PC-3 (cell line): ENCODE measurements at regions not wholly inside any gene's neighbourhood (a gene's known extent, or its start where the extent isn't known, plus 50 kb on each side); places are given as distances from the start of the nearest gene placed in this dataset.

ENCODE experiments used
- ATAC-seq: fragments of 200-7000 bp; cut with Tn5 transposase; 2 replicates; pipeline ENCODE4 v1.9.1; 2020; ENCODE audit warnings: mild to moderate bottlenecking, moderate library complexity
- BruUV-seq: library from RNA; stranded (reverse); fragments of 400-500 nt; replicated peaks from 2 replicates; lab custom pipeline; 2021; lab: Mats Ljungman, UMichigan
- CTCF ChIA-PET: fragments of 300-600 bp; sonication (Branson Sonifier 250); formaldehyde crosslinking; loops from one replicate; lab custom pipeline; 2022; ENCODE audit warnings: antibody characterized with exemption; lab: Charles Lee
- POLR2A ChIA-PET: fragments of 300-600 bp; sonication (Branson Sonifier 250); formaldehyde crosslinking; loops from one replicate; lab custom pipeline; 2022; ENCODE audit warnings: antibody characterized with exemption; ENCODE audit not compliant: unreplicated experiment; lab: Charles Lee
- DNase-seq: peaks from one replicate; pipeline ENCODE4 v3.0.0-alpha.2; 2015
- H2AFZ ChIP-seq: fragments of 300-600 bp; sonication (generic); 2 replicates; pipeline ENCODE4 v1.6.0; 2016; ENCODE audit warnings: antibody characterized with exemption, low read length
- H3F3A ChIP-seq: fragments of 300-600 bp; sonication (generic); one replicate; pipeline ENCODE4 v1.6.0; 2017; ENCODE audit warnings: antibody characterized with exemption, low read length, control low read depth, mild to moderate bottlenecking; ENCODE audit not compliant: unreplicated experiment
- H3K27ac ChIP-seq: fragments of 300-600 bp; sonication (generic); 2 replicates; pipeline ENCODE4 v1.5.1; 2016; ENCODE audit warnings: mild to moderate bottlenecking, low read length
- H3K27me3 ChIP-seq: fragments of 300-600 bp; sonication (generic); 2 replicates; pipeline ENCODE4 v1.6.1; 2016; ENCODE audit warnings: low read length, mixed read lengths
- H3K36me3 ChIP-seq: fragments of 300-600 bp; sonication (generic); 2 replicates; pipeline ENCODE4 v1.6.1; 2016; ENCODE audit warnings: low read depth, mixed run types, low read length, mixed read lengths
- H3K4me1 ChIP-seq: fragments of 300-600 bp; sonication (generic); 2 replicates; pipeline ENCODE4 v1.5.1; 2016; ENCODE audit warnings: low read length; ENCODE audit not compliant: insufficient read depth
- H3K4me2 ChIP-seq: fragments of 300-600 bp; sonication (generic); 2 replicates; pipeline ENCODE4 v1.6.0; 2016; ENCODE audit warnings: low read length
- H3K4me3 ChIP-seq: fragments of 300-600 bp; sonication (generic); 2 replicates; pipeline ENCODE4 v1.5.1; 2016; ENCODE audit warnings: mild to moderate bottlenecking, low read length, mixed read lengths
- H3K79me2 ChIP-seq: fragments of 300-600 bp; sonication (generic); 2 replicates; pipeline ENCODE4 v1.6.1; 2017; ENCODE audit warnings: low read length, mixed read lengths
- H3K9ac ChIP-seq: fragments of 300-600 bp; sonication (generic); 2 replicates; pipeline ENCODE4 v1.6.0; 2016; ENCODE audit warnings: mild to moderate bottlenecking, low read length
- H3K9me2 ChIP-seq: fragments of 300-600 bp; sonication (generic); replicated peaks from 2 replicates; pipeline ENCODE4 v1.6.1; 2016; ENCODE audit warnings: mixed run types, low read length, mixed read lengths
- H3K9me3 ChIP-seq: fragments of 300-600 bp; sonication (generic); 2 replicates; pipeline ENCODE4 v1.6.1; 2016; ENCODE audit warnings: low read length, mixed read lengths
- H4K20me1 ChIP-seq: fragments of 300-600 bp; sonication (generic); 2 replicates; pipeline ENCODE4 v1.6.1; 2016; ENCODE audit warnings: low read length, mixed read lengths
- CTCF ChIP-seq: fragments of 300-600 bp; sonication (generic); conservative IDR thresholded peaks from 2 replicates; pipeline ENCODE4 v1.5.1; 2017; ENCODE audit warnings: antibody characterized with exemption, low read depth, mild to moderate bottlenecking, low read length
- EZH2 ChIP-seq: fragments of 300-600 bp; sonication (generic); IDR thresholded peaks from one replicate; pipeline ENCODE4 v1.6.1; 2017; ENCODE audit warnings: antibody characterized with exemption, mild to moderate bottlenecking, low read length; ENCODE audit not compliant: unreplicated experiment
- EZH2phosphoT487 ChIP-seq: fragments of 300-600 bp; sonication (generic); IDR thresholded peaks from 2 replicates; pipeline ENCODE4 v1.6.1; 2018; ENCODE audit warnings: mild to moderate bottlenecking, antibody characterized with exemption, low read length, borderline replicate concordance
- intact Hi-C: fragments of 100-400 bp; cut with micrococcal nuclease; formaldehyde crosslinking; loops from 2 replicates; pipeline ENCODE4 v1.9.0; 2023

- no TSS peak for BruUV-seq
- H4K20me1 ChIP-seq = no peaks in the 10 kb centered on the region
- ChIA-PET POLR2A (no interaction called here), CTCF (no interaction called here)
- H3K36me3 ChIP-seq = no peaks in the 10 kb centered on the region
- H3K27me3 ChIP-seq = peaks cover 78% of the 10 kb centered on the region
- no peak overlapping the region for H2AFZ ChIP-seq
- no peaks in the 10 kb centered on the region for H3K4me1 ChIP-seq
- intact Hi-C loops = no loop called here
- H3K9me2 ChIP-seq = no peaks in the 10 kb centered on the region
- H3F3A ChIP-seq = no peaks in the 10 kb centered on the region
- no peaks in the 10 kb centered on the region for H3K79me2 ChIP-seq
- TF ChIP-seq EZH2phosphoT487 = no peak
- TF ChIP-seq EZH2 = no peak
- no peak for TF ChIP-seq CTCF
- no peak overlapping the region for H3K27ac ChIP-seq
- H3K4me3 ChIP-seq = no peak overlapping the region
- DNase-seq = no peak
- no peak overlapping the region for H3K4me2 ChIP-seq
- ATAC-seq = no peak
- no peaks in the 10 kb centered on the region for H3K9me3 ChIP-seq
- no peak overlapping the region for H3K9ac ChIP-seq
Observed at GRCh38 chr1:170866646-170867045, 68.7 kb upstream of the MROH9 start.

GRCh38 chr1:170871868-170872267 lies 63.5 kb upstream of the MROH9 start:
- no peak overlapping the region for H3K27ac ChIP-seq
- no peak for ATAC-seq

More at GRCh38 chr1:170871868-170872267, 63.5 kb upstream of the MROH9 start:
- no TSS peak for BruUV-seq
- H3K4me3 ChIP-seq = no peak overlapping the region
- no peaks in the 10 kb centered on the region for H3K79me2 ChIP-seq
- intact Hi-C loops = no loop called here
- H3K36me3 ChIP-seq = no peaks in the 10 kb centered on the region
- POLR2A ChIA-PET = no interaction called here
- TF ChIP-seq EZH2phosphoT487 (no peak), CTCF (no peak), EZH2 (no peak)
- H3K4me1 ChIP-seq = no peaks in the 10 kb centered on the region
- H4K20me1 ChIP-seq = no peaks in the 10 kb centered on the region
- H3K9me2 ChIP-seq = no peaks in the 10 kb centered on the region
- no peaks in the 10 kb centered on the region for H3K9me3 ChIP-seq
- H3F3A ChIP-seq = no peaks in the 10 kb centered on the region
- H2AFZ ChIP-seq = no peak overlapping the region
- CTCF ChIA-PET = interaction anchor here (0.6 kb wide), 1 partner anchor 8 kb away, joined by 5 read pairs; no protein-coding TSS in a partner anchor
- H3K9ac ChIP-seq = no peak overlapping the region
- no peak overlapping the region for H3K4me2 ChIP-seq
- no peak for DNase-seq
- H3K27me3 ChIP-seq = peaks cover 92% of the 10 kb centered on the region
